Mammary epithelial cell (primary cell): ENCODE measurements at regions not wholly inside any gene's neighbourhood (a gene's known extent, or its start where the extent isn't known, plus 50 kb on each side); places are given as distances from the start of the nearest gene placed in this dataset.

Experiments used
- EZH2 ChIP-seq: IDR thresholded peaks from 2 replicates; pipeline ENCODE4 v1.6.1; 2012; ENCODE audit warnings: low read length, inconsistent platforms, borderline replicate concordance
- TF ChIP-seq, protein P1 (sequence below), 2 donors: IDR thresholded peaks in 1 of 2; conservative IDR thresholded peaks in 1 of 2; 2 replicates each; pipeline ENCODE4 v1.5.1; 2011 to 2012; ENCODE audit warnings: inconsistent platforms in 2 of 2, low read length in 2 of 2, mild to moderate bottlenecking in 2 of 2, control low read depth in 1 of 2, low read depth in 1 of 2; ENCODE audit not compliant: insufficient read depth in 1 of 2; ENCODE audit errors: extremely low read depth in 1 of 2

DNA sequence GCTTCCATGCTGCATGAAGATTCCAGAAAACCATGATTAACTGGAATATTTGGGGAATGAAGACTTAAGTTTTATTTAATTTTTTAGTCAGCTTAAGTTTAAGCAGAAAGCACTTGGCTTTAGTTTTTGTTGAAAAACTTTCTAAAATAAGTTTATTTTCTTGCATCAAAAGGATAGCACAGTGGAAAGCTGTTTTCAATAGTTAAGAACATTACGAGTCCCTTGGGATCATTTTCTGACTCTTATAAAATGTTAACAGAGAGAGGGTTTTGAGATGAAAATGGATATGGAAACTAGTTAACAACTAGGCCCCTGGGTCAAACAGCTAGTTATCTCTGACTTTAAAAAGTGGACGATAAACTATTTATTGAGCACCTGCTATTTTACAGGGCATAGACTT is 181.9 kb upstream of the SLC38A2 start:
- TF ChIP-seq, protein P1, sequence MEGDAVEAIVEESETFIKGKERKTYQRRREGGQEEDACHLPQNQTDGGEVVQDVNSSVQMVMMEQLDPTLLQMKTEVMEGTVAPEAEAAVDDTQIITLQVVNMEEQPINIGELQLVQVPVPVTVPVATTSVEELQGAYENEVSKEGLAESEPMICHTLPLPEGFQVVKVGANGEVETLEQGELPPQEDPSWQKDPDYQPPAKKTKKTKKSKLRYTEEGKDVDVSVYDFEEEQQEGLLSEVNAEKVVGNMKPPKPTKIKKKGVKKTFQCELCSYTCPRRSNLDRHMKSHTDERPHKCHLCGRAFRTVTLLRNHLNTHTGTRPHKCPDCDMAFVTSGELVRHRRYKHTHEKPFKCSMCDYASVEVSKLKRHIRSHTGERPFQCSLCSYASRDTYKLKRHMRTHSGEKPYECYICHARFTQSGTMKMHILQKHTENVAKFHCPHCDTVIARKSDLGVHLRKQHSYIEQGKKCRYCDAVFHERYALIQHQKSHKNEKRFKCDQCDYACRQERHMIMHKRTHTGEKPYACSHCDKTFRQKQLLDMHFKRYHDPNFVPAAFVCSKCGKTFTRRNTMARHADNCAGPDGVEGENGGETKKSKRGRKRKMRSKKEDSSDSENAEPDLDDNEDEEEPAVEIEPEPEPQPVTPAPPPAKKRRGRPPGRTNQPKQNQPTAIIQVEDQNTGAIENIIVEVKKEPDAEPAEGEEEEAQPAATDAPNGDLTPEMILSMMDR (conservative IDR thresholded peaks at IDR 0.05 in 1 of 2, IDR thresholded peaks at IDR 0.05 in 1 of 2; ENCODE audit: extremely low read depth in 1 of 2, insufficient read depth in 1 of 2, low read depth in 1 of 2, low read length in 2 of 2), result no peak
- no peak for TF ChIP-seq EZH2
